ENCODE measurements at regions not wholly inside any gene's neighbourhood (a gene's known extent, or its start where the extent isn't known, plus 50 kb on each side); places are given as distances from the start of the nearest gene placed in this dataset.

DNA sequence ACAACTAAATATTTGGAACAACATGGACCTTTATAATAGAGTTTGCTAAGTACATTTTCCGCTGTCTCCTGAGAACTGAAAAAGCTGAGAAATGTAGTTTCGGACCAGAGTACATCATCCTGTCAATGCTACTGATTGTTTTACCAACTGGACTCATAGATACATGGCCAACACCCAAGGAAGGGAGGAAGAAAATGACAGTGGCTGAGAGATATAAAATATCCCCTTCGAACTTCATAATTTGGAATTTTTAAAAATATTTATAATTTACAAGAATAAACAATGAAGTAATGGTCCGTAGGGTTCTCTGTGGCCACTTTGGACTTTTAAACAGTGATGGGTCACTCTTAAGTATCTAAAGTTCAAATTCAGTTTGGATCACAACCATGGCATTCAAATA is 1042.7 kb downstream of the MCTP2 start:
- intact Hi-C loops (cut with DNase I) = no loop called here
- WGBS, 4 donors = 52 to 73% (median 66%) methylated on average over 4 of the region's 4 CpGs
- H3K27ac ChIP-seq = peak overlapping the region in 1 of 5 donors; percentile 38

DNA sequence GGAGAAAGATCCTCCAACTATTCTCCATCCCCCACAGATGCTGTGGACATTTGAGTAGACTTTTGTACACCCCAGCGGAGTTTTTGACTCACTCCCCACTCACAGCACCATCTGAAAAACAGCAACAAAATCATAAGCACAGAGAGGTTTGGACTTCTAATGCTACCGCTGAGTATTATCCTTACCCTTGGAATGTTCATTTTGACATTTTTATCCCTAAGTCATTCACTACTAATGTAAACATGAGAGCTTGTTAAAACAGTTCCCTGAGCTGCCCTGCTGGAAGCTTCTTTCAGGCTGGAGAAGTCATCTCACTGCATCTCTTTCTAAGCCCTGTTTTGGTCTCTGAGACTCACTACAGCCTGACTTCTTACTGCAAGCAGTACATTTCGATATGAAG is 1045.9 kb downstream of the MCTP2 start:
- Histone ChIP-seq H3K27me3 (peaks cover 7% of the 10 kb centered on the region), H3K36me3 (replicated peaks in 1 of 2) (no peaks in the 10 kb centered on the region), H3K4me1 (replicated peaks in 1 of 2) (no peaks in the 10 kb centered on the region), H3K4me3 (no peak overlapping the region), H3K27ac (peak overlapping the region in 3 of 5 donors; percentile 1 to 55 (median 9)), H3K9me3 (replicated peaks in 1 of 3) (no peaks in the 10 kb centered on the region)
- WGBS, 4 donors = 78 to 87% (median 83%) methylated on average over 3 of the region's 3 CpGs
- no peak for DNase-seq
- intact Hi-C loops (cut with DNase I) = no loop called here
- TF ChIP-seq, protein P1, sequence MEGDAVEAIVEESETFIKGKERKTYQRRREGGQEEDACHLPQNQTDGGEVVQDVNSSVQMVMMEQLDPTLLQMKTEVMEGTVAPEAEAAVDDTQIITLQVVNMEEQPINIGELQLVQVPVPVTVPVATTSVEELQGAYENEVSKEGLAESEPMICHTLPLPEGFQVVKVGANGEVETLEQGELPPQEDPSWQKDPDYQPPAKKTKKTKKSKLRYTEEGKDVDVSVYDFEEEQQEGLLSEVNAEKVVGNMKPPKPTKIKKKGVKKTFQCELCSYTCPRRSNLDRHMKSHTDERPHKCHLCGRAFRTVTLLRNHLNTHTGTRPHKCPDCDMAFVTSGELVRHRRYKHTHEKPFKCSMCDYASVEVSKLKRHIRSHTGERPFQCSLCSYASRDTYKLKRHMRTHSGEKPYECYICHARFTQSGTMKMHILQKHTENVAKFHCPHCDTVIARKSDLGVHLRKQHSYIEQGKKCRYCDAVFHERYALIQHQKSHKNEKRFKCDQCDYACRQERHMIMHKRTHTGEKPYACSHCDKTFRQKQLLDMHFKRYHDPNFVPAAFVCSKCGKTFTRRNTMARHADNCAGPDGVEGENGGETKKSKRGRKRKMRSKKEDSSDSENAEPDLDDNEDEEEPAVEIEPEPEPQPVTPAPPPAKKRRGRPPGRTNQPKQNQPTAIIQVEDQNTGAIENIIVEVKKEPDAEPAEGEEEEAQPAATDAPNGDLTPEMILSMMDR (IDR thresholded peaks at IDR 0.05) = no peak
- TF ChIP-seq POLR2A (IDR thresholded peaks at IDR 0.05) = no peak

More for the DNA sequence above, 1042.7 kb downstream of the MCTP2 start:
- Histone ChIP-seq H3K9me3 (replicated peaks in 1 of 3) (no peaks in the 10 kb centered on the region), H3K4me1 (replicated peaks in 1 of 2) (no peaks in the 10 kb centered on the region), H3K36me3 (replicated peaks in 1 of 2) (no peaks in the 10 kb centered on the region), H3K27me3 (no peaks in the 10 kb centered on the region), H3K4me3 (no peak overlapping the region)
- no peak for DNase-seq
- TF ChIP-seq, protein P1 (IDR thresholded peaks at IDR 0.05) = no peak
- TF ChIP-seq POLR2A (IDR thresholded peaks at IDR 0.05) = no peak

DNA sequence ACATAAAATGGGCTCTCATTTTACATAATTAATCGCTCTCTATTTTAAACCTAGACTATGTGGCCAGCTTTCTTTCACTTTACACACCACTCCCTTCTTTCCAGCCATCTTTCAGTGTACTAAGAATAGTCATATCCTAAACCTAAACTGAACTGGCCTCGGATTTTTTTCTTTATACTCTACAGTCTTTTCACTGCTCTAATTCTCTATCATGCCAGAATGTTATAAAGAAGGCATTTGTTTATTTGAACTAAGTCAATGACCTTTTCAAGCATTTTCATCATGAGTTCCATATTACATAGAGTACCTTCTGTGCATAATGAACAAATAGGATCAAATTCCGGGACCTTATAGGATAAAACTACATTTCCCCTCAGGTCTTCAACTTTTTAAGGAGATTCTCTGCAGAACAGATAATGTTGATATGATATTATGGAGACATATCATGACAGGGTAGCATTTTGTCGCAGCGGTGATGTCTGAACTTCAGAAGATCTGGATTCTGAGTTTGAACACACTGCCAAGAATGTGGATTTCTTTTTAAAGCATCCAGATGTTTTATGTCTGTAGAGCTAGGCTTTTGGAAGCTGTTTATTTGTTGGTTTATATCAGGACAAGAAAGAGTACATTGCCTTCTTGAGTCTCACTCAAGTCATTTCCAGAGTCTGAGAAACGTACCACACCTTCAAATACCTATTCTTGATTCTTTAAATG is 1047.3 kb downstream of the MCTP2 start:
- peaks cover 7% of the 10 kb centered on the region for H3K27me3 ChIP-seq
- H3K36me3 ChIP-seq (replicated peaks in 1 of 2) = no peaks in the 10 kb centered on the region
- 52 to 75% (median 69%) methylated on average over 6 of the region's 6 CpGs for WGBS, 4 donors
- H3K9me3 ChIP-seq (replicated peaks in 1 of 3) = no peaks in the 10 kb centered on the region
- peak overlapping the region in 3 of 5 donors; percentile 35 to 75 (median 60) for H3K27ac ChIP-seq
- DNase-seq = no peak
- no peak overlapping the region for H3K4me3 ChIP-seq
- H3K4me1 ChIP-seq (replicated peaks in 1 of 2) = no peaks in the 10 kb centered on the region
- TF ChIP-seq, protein P1 (IDR thresholded peaks at IDR 0.05) = no peak
- no peak for TF ChIP-seq POLR2A (IDR thresholded peaks at IDR 0.05)
- intact Hi-C loops (cut with DNase I) = no loop called here

DNA sequence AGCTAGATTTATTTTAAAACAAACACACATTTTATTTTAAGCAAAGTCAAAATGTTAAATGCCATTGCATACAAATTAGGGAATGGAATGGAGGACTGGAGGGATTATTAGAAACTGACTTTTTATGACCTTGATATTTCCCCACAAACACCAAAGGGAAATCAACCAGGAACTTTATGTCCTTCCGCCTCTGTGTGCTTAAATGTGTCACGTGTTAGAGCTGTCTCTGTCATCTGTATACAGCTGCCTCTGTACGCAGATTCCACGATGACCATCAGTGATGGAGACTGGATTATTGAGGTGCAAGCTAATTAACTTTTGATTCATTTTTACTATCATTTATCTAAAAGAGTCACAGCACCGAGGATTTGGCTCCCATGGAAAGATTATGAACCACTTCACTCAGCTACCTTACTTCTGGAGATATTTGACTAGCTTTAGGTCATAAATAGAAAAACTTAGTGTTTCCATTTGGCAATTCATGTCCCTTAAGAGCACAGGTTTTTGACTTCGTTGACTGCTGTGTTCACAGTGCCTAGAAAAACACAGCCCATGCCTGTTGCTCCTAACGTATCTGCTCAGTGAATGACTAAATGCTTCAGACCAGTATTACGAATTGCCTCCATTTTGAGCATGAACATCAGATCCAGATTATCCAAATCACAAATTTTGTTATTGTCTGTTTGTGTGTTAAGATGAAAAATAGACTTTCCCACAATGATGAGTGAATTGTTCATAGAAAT is 1048.1 kb downstream of the MCTP2 start:
- Histone ChIP-seq H3K4me3 (no peak overlapping the region), H3K4me1 (replicated peaks in 1 of 2) (no peaks in the 10 kb centered on the region), H3K27ac (peak overlapping the region in 3 of 5 donors; percentile 35 to 75 (median 60)), H3K36me3 (replicated peaks in 1 of 2) (no peaks in the 10 kb centered on the region), H3K27me3 (peaks cover 7% of the 10 kb centered on the region), H3K9me3 (replicated peaks in 1 of 3) (no peaks in the 10 kb centered on the region)
- TF ChIP-seq POLR2A (IDR thresholded peaks at IDR 0.05) = no peak
- TF ChIP-seq, protein P1 (IDR thresholded peaks at IDR 0.05) = no peak
- WGBS, 4 donors = 68 to 76% (median 74%) methylated on average over 8 of the region's 8 CpGs
- intact Hi-C loops (cut with DNase I) = no loop called here
- DNase-seq = no peak
